A549 (cell line): ENCODE measurements at regions not wholly inside any gene's neighbourhood (a gene's known extent, or its start where the extent isn't known, plus 50 kb on each side); places are given as distances from the start of the nearest gene placed in this dataset.

Experiments used
- ATAC-seq, 2 experiments: fragments of 200-7000 bp in 1 of 2; fragments of >200 bp in 1 of 2; cut with Nextera tagmentation in 1 of 2; cut with Tn5 transposase in 1 of 2; 3 replicates each; pipeline versions ENCODE4 v1.8.0 to v1.9.1; 2018 to 2020; ENCODE audit warnings: mild to moderate bottlenecking in 1 of 2, moderate library complexity in 1 of 2
- CTCF ChIA-PET: fragments of 300-600 bp; sonication (Branson Sonifier 250); formaldehyde crosslinking; extraction: SDS; loops from one replicate; lab custom pipeline; 2021; ENCODE audit warnings: antibody characterized with exemption, inconsistent platforms; lab: Yijun Ruan, JAX
- POLR2A ChIA-PET: fragments of 350-600 bp; formaldehyde crosslinking; extraction: SDS; loops from one replicate; lab custom pipeline; 2021; ENCODE audit warnings: antibody characterized with exemption, inconsistent platforms; lab: Yijun Ruan, JAX
- DNase-seq, 2 experiments: peaks; one replicate each; pipeline versions ENCODE4 v3.0.0 to v3.0.0-alpha.2; 2011 to 2016; ENCODE audit warnings: low read depth in 1 of 2, low spot score in 1 of 2
- FAIRE-seq: peaks from 2 replicates; lab custom pipeline; 2011; peaks lifted over from hg19 to GRCh38; lab: Jason Lieb, UNC
- H3K27ac ChIP-seq, 2 experiments: fragments of >200 bp; sonication (Bioruptor Twin); formaldehyde crosslinking; 3 replicates each; pipeline ENCODE4 v1.5.1; 2016 to 2017
- H3K4me1 ChIP-seq: fragments of >200 bp; sonication (Bioruptor Twin); formaldehyde crosslinking; 3 replicates; pipeline ENCODE4 v1.6.1; 2016
- H3K4me2 ChIP-seq: fragments of >200 bp; sonication (Bioruptor Twin); formaldehyde crosslinking; 3 replicates; pipeline ENCODE4 v1.6.1; 2016
- H3K4me3 ChIP-seq: fragments of >200 bp; sonication (Bioruptor Twin); formaldehyde crosslinking; 3 replicates; pipeline ENCODE4 v1.5.1; 2016
- H3K9me3 ChIP-seq: fragments of >200 bp; sonication (Bioruptor Twin); formaldehyde crosslinking; 3 replicates; pipeline ENCODE4 v1.6.1; 2016
- BHLHE40 ChIP-seq: IDR thresholded peaks from 2 replicates; pipeline ENCODE4 v1.6.1; 2012; ENCODE audit warnings: low read depth, low read length, inconsistent platforms
- CBX2 ChIP-seq: fragments of 200-600 bp; sonication (generic); IDR thresholded peaks from 2 replicates; pipeline ENCODE4 v1.6.1; 2016; ENCODE audit warnings: low read depth, mild to moderate bottlenecking, borderline replicate concordance
- CBX8 ChIP-seq: fragments of 200-600 bp; sonication (generic); IDR thresholded peaks from 2 replicates; pipeline ENCODE4 v1.6.1; 2016
- EHF ChIP-seq: fragments of 250-450 bp; sonication (Bioruptor Pico); IDR thresholded peaks from 2 replicates; pipeline ENCODE4 v1.5.0; 2020; ENCODE audit warnings: mild to moderate bottlenecking
- EHMT2 ChIP-seq: fragments of 200-600 bp; sonication (generic); IDR thresholded peaks from 2 replicates; pipeline ENCODE4 v1.6.1; 2016; ENCODE audit warnings: antibody characterized with exemption, low read depth, mild to moderate bottlenecking, moderate library complexity
- EP300 ChIP-seq, 2 experiments: fragments of >200 bp; sonication (Bioruptor Twin); formaldehyde crosslinking; IDR thresholded peaks; 2 replicates in 1 of 2; 3 replicates in 1 of 2; pipeline ENCODE4 v1.6.1; 2016 to 2017
- ESRRA ChIP-seq: fragments of 150-350 bp; IDR thresholded peaks from 2 replicates; pipeline ENCODE4 v1.6.1; 2014; ENCODE audit warnings: mild to moderate bottlenecking, low read length, borderline replicate concordance
- HOXB5 ChIP-seq: fragments of 250-450 bp; sonication (Bioruptor Pico); IDR thresholded peaks from 2 replicates; pipeline ENCODE4 v1.5.0; 2020; ENCODE audit warnings: mild to moderate bottlenecking, moderate library complexity
- JUN ChIP-seq, 2 experiments: fragments of >200 bp; sonication (Bioruptor Twin); formaldehyde crosslinking; IDR thresholded peaks; 2 replicates in 1 of 2; 3 replicates in 1 of 2; pipeline ENCODE4 v1.6.1; 2016 to 2017
- KDM5A ChIP-seq: fragments of 200-600 bp; sonication (generic); IDR thresholded peaks from 2 replicates; pipeline ENCODE4 v1.6.1; 2016; ENCODE audit warnings: antibody characterized with exemption, mild to moderate bottlenecking
- MAFK ChIP-seq: fragments of 450-650 bp; IDR thresholded peaks from 2 replicates; pipeline ENCODE4 v1.6.1; 2014; ENCODE audit not compliant: partially characterized antibody
- MAZ ChIP-seq: fragments of 150-350 bp; IDR thresholded peaks from 2 replicates; pipeline ENCODE4 v1.6.1; 2014; ENCODE audit warnings: antibody characterized with exemption, low read depth, low read length, borderline replicate concordance
- MYC ChIP-seq: IDR thresholded peaks from 2 replicates; pipeline ENCODE4 v1.6.1; 2012; ENCODE audit warnings: mild to moderate bottlenecking, inconsistent platforms, low read length, improper control_type of control experiment, borderline replicate concordance
- NFE2L2 ChIP-seq: fragments of 150-350 bp; conservative IDR thresholded peaks from 2 replicates; pipeline ENCODE4 v1.6.1; 2014; ENCODE audit warnings: low read length
- NPAS2 ChIP-seq: fragments of 250-450 bp; sonication (Bioruptor Pico); IDR thresholded peaks from 2 replicates; pipeline ENCODE4 v1.8.0; 2022; ENCODE audit warnings: mild to moderate bottlenecking, moderate library complexity, borderline replicate concordance
- NR3C1 ChIP-seq: fragments of >200 bp; sonication (Bioruptor Twin); formaldehyde crosslinking; IDR thresholded peaks from 3 replicates; pipeline ENCODE4 v1.6.1; 2017
- PHF8 ChIP-seq: fragments of 200-600 bp; sonication (generic); IDR thresholded peaks from 2 replicates; pipeline ENCODE4 v1.6.1; 2016; ENCODE audit warnings: low read depth, mild to moderate bottlenecking, antibody characterized with exemption, moderate library complexity, borderline replicate concordance
- POLR2A ChIP-seq: IDR thresholded peaks from 2 replicates; pipeline ENCODE4 v1.6.1; 2012; ENCODE audit warnings: mild to moderate bottlenecking, low read length
- TP53 ChIP-seq: fragments of 250-450 bp; sonication (Bioruptor Pico); IDR thresholded peaks from 2 replicates; pipeline ENCODE4 v1.5.0; 2021; ENCODE audit warnings: mild to moderate bottlenecking, moderate library complexity
- ZFP36 ChIP-seq: fragments of 450-650 bp; IDR thresholded peaks from 2 replicates; pipeline ENCODE4 v1.6.1; 2014; ENCODE audit warnings: borderline replicate concordance; ENCODE audit not compliant: partially characterized antibody
- ZSCAN20 ChIP-seq: fragments of 250-450 bp; sonication (Bioruptor Pico); IDR thresholded peaks from 2 replicates; pipeline ENCODE4 v1.8.0; 2022; ENCODE audit warnings: mild to moderate bottlenecking, moderate library complexity
- WGBS: methylation state at CpG from one replicate; pipeline ENCODE4 v1.1.6; 2017; ENCODE audit errors: missing lambda C conversion rate; 5-methylcytosine and 5-hydroxymethylcytosine counted together
- TF ChIP-seq, protein P1 (sequence below): fragments of 150-350 bp; IDR thresholded peaks from 2 replicates; pipeline ENCODE4 v1.6.1; 2014; ENCODE audit warnings: low read depth, mild to moderate bottlenecking, low read length
- TF ChIP-seq, protein P2 (sequence below): fragments of >200 bp; sonication (Bioruptor Twin); formaldehyde crosslinking; IDR thresholded peaks from 3 replicates; pipeline ENCODE4 v1.5.1; 2016
- TF ChIP-seq, protein P3 (sequence below): IDR thresholded peaks from 2 replicates; pipeline ENCODE4 v1.6.1; 2012
- TF ChIP-seq, protein P4 (sequence below): fragments of >200 bp; sonication (Bioruptor Twin); formaldehyde crosslinking; IDR thresholded peaks from 2 replicates; pipeline ENCODE4 v1.6.1; 2016
- TF ChIP-seq, protein P5 (sequence below): fragments of 250-450 bp; sonication (Bioruptor Pico); IDR thresholded peaks from 2 replicates; pipeline ENCODE4 v1.5.0; 2020; ENCODE audit warnings: low read depth, mild to moderate bottlenecking, moderate library complexity
- TF ChIP-seq, protein P6 (sequence below): IDR thresholded peaks from 2 replicates; pipeline ENCODE4 v1.6.1; 2012; ENCODE audit warnings: low read depth, borderline replicate concordance
- TF ChIP-seq, protein P7 (sequence below): IDR thresholded peaks from 2 replicates; pipeline ENCODE4 v1.6.1; 2012

DNA sequence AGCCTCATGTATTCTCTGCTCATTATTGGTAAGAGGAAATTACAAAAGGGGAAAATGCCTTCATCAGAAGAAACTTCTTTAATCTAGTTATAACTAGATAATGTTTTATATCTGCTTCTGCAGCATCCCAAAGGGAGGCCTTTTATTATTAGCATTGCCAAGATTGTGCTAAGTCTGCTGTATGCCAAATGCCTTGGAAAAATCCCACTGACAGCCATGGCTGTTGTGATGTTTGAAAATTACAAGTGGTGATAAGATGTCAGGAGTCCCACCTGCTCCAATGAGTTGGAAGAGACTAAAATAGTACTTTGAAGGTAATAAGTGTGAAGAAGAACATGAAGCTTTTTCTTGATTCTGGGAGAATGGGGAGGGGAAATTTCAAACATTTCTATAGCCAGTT, 345.0 kb downstream of the GABRB2 start:
- Histone ChIP-seq H3K4me2 (no peak overlapping the region), H3K9me3 (no peaks in the 10 kb centered on the region), H3K4me3 (no peak overlapping the region), H3K27ac (no peak overlapping the region), H3K4me1 (no peaks in the 10 kb centered on the region)
- TF ChIP-seq ESRRA (no peak), EHMT2 (no peak), MAFK (no peak), ZFP36 (no peak), EHF (CRISPR knock-in tag) (no peak), MAZ (no peak), NPAS2 (CRISPR knock-in tag) (no peak), EP300 (IDR thresholded peaks at IDR 0.05) (no peak)
- FAIRE-seq (no peak), ATAC-seq (no peak), DNase-seq (no peak)
- POLR2A ChIA-PET, result no interaction called here
- CTCF ChIA-PET, result no interaction called here

DNA sequence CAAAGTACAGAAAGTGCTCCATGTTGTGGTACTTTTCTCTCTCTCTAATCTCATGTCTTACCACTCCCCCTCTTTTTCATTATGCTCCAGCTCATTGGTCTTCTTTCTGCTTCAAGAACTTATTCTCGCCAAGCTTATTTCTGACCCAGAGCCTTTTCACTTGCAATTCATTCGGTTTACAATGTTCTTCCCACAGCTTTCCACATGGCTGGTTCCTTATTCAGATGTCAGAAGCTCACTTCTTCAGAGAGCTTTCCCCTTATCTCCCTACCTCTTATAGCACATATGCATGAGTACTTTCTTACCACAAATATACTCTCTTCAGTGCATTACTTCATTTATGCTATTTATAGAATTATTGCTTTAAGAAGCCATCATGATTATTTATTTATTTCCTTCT, 338.8 kb upstream of the ATP10B start:
- Histone ChIP-seq H3K4me1 (no peaks in the 10 kb centered on the region), H3K4me2 (no peak overlapping the region), H3K27ac (no peak overlapping the region), H3K4me3 (no peak overlapping the region), H3K9me3 (no peaks in the 10 kb centered on the region)
- POLR2A ChIA-PET, result no interaction called here
- no peak for TF ChIP-seq EP300 (IDR thresholded peaks at IDR 0.05)
- no peak for TF ChIP-seq KDM5A
- TF ChIP-seq NR3C1, result no peak
- TF ChIP-seq HOXB5 (CRISPR knock-in tag), result no peak
- TF ChIP-seq, protein P1, sequence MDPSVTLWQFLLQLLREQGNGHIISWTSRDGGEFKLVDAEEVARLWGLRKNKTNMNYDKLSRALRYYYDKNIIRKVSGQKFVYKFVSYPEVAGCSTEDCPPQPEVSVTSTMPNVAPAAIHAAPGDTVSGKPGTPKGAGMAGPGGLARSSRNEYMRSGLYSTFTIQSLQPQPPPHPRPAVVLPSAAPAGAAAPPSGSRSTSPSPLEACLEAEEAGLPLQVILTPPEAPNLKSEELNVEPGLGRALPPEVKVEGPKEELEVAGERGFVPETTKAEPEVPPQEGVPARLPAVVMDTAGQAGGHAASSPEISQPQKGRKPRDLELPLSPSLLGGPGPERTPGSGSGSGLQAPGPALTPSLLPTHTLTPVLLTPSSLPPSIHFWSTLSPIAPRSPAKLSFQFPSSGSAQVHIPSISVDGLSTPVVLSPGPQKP, result no peak
- no peak for TF ChIP-seq ESRRA
- TF ChIP-seq PHF8, result no peak
- TF ChIP-seq, protein P2, sequence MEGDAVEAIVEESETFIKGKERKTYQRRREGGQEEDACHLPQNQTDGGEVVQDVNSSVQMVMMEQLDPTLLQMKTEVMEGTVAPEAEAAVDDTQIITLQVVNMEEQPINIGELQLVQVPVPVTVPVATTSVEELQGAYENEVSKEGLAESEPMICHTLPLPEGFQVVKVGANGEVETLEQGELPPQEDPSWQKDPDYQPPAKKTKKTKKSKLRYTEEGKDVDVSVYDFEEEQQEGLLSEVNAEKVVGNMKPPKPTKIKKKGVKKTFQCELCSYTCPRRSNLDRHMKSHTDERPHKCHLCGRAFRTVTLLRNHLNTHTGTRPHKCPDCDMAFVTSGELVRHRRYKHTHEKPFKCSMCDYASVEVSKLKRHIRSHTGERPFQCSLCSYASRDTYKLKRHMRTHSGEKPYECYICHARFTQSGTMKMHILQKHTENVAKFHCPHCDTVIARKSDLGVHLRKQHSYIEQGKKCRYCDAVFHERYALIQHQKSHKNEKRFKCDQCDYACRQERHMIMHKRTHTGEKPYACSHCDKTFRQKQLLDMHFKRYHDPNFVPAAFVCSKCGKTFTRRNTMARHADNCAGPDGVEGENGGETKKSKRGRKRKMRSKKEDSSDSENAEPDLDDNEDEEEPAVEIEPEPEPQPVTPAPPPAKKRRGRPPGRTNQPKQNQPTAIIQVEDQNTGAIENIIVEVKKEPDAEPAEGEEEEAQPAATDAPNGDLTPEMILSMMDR, result no peak
- no peak for TF ChIP-seq EHMT2
- TF ChIP-seq, protein P3, sequence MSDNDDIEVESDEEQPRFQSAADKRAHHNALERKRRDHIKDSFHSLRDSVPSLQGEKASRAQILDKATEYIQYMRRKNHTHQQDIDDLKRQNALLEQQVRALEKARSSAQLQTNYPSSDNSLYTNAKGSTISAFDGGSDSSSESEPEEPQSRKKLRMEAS, result no peak
- FAIRE-seq (no peak), ATAC-seq (no peak), DNase-seq (no peak)
- CTCF ChIA-PET, result no interaction called here
- 14% methylated on average over 2 of the region's 2 CpGs for WGBS

DNA sequence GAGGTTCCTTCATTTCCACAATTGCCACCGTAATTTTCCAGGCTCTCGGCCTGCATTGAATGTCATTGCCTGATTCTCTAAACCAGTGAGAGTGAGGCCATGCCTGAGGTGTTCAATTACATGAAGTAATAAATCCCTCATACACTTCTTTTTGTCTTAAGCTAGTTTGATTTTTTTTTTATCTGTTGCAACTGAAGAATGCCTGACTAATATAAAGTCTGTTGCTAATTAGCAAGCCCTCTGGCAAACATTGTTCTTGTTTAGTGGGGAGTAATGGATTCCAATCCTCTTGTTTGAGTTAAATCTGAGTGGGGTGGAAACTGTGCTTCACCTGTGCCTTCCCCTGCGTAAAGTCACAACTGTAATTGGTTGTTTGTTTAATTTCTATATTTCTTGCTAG, 338.1 kb upstream of the ATP10B start:
- FAIRE-seq, result no peak

DNA sequence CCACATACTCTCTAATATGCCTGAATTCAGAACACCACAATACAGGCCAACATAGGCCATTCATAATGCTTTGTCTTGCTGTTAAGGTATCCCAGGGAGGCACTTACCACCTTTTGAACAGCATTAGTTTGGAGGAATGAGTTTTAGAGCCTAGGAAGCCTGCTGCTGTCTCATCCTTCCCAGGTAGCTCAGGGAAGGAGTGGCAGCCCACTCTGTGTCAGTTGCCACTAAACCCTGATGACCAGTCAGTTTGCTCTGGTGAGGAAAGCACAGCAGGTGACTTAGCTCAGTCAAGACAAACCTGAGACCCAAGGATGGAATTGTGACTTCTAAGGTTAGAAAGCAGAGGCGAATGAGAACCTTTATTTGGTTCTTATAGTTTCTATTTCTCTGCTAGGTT, 337.4 kb upstream of the ATP10B start:
- ChIA-PET POLR2A (no interaction called here), CTCF (no interaction called here)
- Histone ChIP-seq H3K9me3 (no peaks in the 10 kb centered on the region), H3K27ac (no peak overlapping the region), H3K4me2 (no peak overlapping the region), H3K4me3 (no peak overlapping the region), H3K4me1 (no peaks in the 10 kb centered on the region)
- WGBS, result 0% methylated on average over 1 of the region's 1 CpG
- ATAC-seq, result no peak
- no peak for FAIRE-seq
- DNase-seq, result no peak
- no peak for TF ChIP-seq TP53 (CRISPR knock-in tag)
- TF ChIP-seq, protein P4, sequence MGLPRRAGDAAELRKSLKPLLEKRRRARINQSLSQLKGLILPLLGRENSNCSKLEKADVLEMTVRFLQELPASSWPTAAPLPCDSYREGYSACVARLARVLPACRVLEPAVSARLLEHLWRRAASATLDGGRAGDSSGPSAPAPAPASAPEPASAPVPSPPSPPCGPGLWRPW, result no peak
- TF ChIP-seq JUN (IDR thresholded peaks at IDR 0.05), result no peak
- TF ChIP-seq, protein P5, sequence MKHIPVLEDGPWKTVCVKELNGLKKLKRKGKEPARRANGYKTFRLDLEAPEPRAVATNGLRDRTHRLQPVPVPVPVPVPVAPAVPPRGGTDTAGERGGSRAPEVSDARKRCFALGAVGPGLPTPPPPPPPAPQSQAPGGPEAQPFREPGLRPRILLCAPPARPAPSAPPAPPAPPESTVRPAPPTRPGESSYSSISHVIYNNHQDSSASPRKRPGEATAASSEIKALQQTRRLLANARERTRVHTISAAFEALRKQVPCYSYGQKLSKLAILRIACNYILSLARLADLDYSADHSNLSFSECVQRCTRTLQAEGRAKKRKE (CRISPR knock-in tag), result no peak
- TF ChIP-seq CBX8, result no peak
- TF ChIP-seq, protein P6, sequence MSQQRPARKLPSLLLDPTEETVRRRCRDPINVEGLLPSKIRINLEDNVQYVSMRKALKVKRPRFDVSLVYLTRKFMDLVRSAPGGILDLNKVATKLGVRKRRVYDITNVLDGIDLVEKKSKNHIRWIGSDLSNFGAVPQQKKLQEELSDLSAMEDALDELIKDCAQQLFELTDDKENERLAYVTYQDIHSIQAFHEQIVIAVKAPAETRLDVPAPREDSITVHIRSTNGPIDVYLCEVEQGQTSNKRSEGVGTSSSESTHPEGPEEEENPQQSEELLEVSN, result no peak
- no peak for TF ChIP-seq PHF8
- TF ChIP-seq NPAS2 (CRISPR knock-in tag), result no peak
- TF ChIP-seq NR3C1, result no peak
- TF ChIP-seq NFE2L2, result no peak
- TF ChIP-seq BHLHE40, result no peak
- TF ChIP-seq, protein P7, sequence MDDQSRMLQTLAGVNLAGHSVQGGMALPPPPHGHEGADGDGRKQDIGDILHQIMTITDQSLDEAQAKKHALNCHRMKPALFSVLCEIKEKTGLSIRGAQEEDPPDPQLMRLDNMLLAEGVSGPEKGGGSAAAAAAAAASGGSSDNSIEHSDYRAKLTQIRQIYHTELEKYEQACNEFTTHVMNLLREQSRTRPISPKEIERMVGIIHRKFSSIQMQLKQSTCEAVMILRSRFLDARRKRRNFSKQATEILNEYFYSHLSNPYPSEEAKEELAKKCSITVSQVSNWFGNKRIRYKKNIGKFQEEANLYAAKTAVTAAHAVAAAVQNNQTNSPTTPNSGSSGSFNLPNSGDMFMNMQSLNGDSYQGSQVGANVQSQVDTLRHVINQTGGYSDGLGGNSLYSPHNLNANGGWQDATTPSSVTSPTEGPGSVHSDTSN, result no peak

More for the DNA sequence above, 338.1 kb upstream of the ATP10B start:
- H3K27ac ChIP-seq, result no peak overlapping the region
- TF ChIP-seq POLR2A, result no peak
- TF ChIP-seq ZSCAN20 (CRISPR knock-in tag), result no peak
- no peak for TF ChIP-seq MYC
- no peak for TF ChIP-seq CBX2
- TF ChIP-seq MAFK, result no peak
- H3K4me1 ChIP-seq, result no peaks in the 10 kb centered on the region
- no peaks in the 10 kb centered on the region for H3K9me3 ChIP-seq
- ATAC-seq (no peak), DNase-seq (no peak)
- 0% methylated on average over 3 of the region's 3 CpGs for WGBS
- ChIA-PET CTCF (no interaction called here), POLR2A (no interaction called here)
- H3K4me2 ChIP-seq, result no peak overlapping the region
- no peak overlapping the region for H3K4me3 ChIP-seq
